ENCODE measurements at regions not wholly inside any gene's neighbourhood (a gene's known extent, or its start where the extent isn't known, plus 50 kb on each side); places are given as distances from the start of the nearest gene placed in this dataset.
"Not testable (repeated sequence)": the region's sequence is repeated elsewhere in the genome, so short reads cannot be mapped to it uniquely, and the experiment has no call there.

- H3K4me1 ChIP-seq (ENCODE audit: insufficient read depth, low read length): no peaks in the 10 kb centered on the region
- no peak overlapping the region for H3K4me3 ChIP-seq (ENCODE audit: insufficient read depth, low read length)
- DNase-seq (ENCODE audit: insufficient read length, low spot score, missing footprints): no peak
- H3K79me2 ChIP-seq (ENCODE audit: insufficient read depth, low read length): no peaks in the 10 kb centered on the region
- TF ChIP-seq CTCF (IDR thresholded peaks at IDR 0.05; ENCODE audit: extremely low read depth, low read depth, low read length): no peak
- H3K27me3 ChIP-seq (ENCODE audit: insufficient read depth, low read length): no peaks in the 10 kb centered on the region
- no peak overlapping the region for H2AFZ ChIP-seq (ENCODE audit: low read length)
- H3K9me3 ChIP-seq (ENCODE audit: low read depth, low read length): no peaks in the 10 kb centered on the region
- no peak overlapping the region for H3K4me2 ChIP-seq (ENCODE audit: insufficient read depth, low read length)
- no peaks in the 10 kb centered on the region for H4K20me1 ChIP-seq (ENCODE audit: insufficient read depth, low read length)
- no peaks in the 10 kb centered on the region for H3K36me3 ChIP-seq (ENCODE audit: insufficient read depth, low read length)
- no peak overlapping the region for H3K27ac ChIP-seq (ENCODE audit: low read depth, low read length)
Measured at GRCh38 chr2:13522096-13522495, 805.4 kb downstream of the TRIB2 start.

GRCh38 chr2:13522917-13523821 is 806.4 kb downstream of the TRIB2 start:
- Histone ChIP-seq H3K36me3 (ENCODE audit: insufficient read depth, low read length) (no peaks in the 10 kb centered on the region), H3K27ac (ENCODE audit: low read depth, low read length) (no peak overlapping the region), H3K4me3 (ENCODE audit: insufficient read depth, low read length) (no peak overlapping the region), H3K27me3 (ENCODE audit: insufficient read depth, low read length) (no peaks in the 10 kb centered on the region), H2AFZ (ENCODE audit: low read length) (no peak overlapping the region), H4K20me1 (ENCODE audit: insufficient read depth, low read length) (no peaks in the 10 kb centered on the region), H3K79me2 (ENCODE audit: insufficient read depth, low read length) (no peaks in the 10 kb centered on the region), H3K9me3 (ENCODE audit: low read depth, low read length) (no peaks in the 10 kb centered on the region), H3K4me1 (ENCODE audit: insufficient read depth, low read length) (no peaks in the 10 kb centered on the region), H3K4me2 (ENCODE audit: insufficient read depth, low read length) (no peak overlapping the region)
- TF ChIP-seq CTCF (IDR thresholded peaks at IDR 0.05; ENCODE audit: extremely low read depth, low read depth, low read length): no peak
- DNase-seq (ENCODE audit: insufficient read length, low spot score, missing footprints): no peak

GRCh38 chr2:13524492-13524891 is 807.8 kb downstream of the TRIB2 start:
- Histone ChIP-seq H3K4me3 (ENCODE audit: insufficient read depth, low read length) (no peak overlapping the region), H2AFZ (ENCODE audit: low read length) (no peak overlapping the region), H3K27ac (ENCODE audit: low read depth, low read length) (no peak overlapping the region), H3K27me3 (ENCODE audit: insufficient read depth, low read length) (no peaks in the 10 kb centered on the region), H3K4me2 (ENCODE audit: insufficient read depth, low read length) (no peak overlapping the region), H3K4me1 (ENCODE audit: insufficient read depth, low read length) (no peaks in the 10 kb centered on the region), H3K36me3 (ENCODE audit: insufficient read depth, low read length) (no peaks in the 10 kb centered on the region), H4K20me1 (ENCODE audit: insufficient read depth, low read length) (no peaks in the 10 kb centered on the region), H3K79me2 (ENCODE audit: insufficient read depth, low read length) (no peaks in the 10 kb centered on the region), H3K9me3 (ENCODE audit: low read depth, low read length) (no peaks in the 10 kb centered on the region)
- no peak for DNase-seq (ENCODE audit: insufficient read length, low spot score, missing footprints)
- no peak for TF ChIP-seq CTCF (IDR thresholded peaks at IDR 0.05; ENCODE audit: extremely low read depth, low read depth, low read length)

GRCh38 chr2:13531735-13532410 is 815.1 kb downstream of the TRIB2 start:
- H3K4me3 ChIP-seq (ENCODE audit: insufficient read depth, low read length); H3K4me1 ChIP-seq (ENCODE audit: insufficient read depth, low read length); H3K27me3 ChIP-seq (ENCODE audit: insufficient read depth, low read length); H3K4me2 ChIP-seq (ENCODE audit: insufficient read depth, low read length); H3K79me2 ChIP-seq (ENCODE audit: insufficient read depth, low read length); H4K20me1 ChIP-seq (ENCODE audit: insufficient read depth, low read length); DNase-seq (ENCODE audit: insufficient read length, low spot score, missing footprints); H3K36me3 ChIP-seq (ENCODE audit: insufficient read depth, low read length); H2AFZ ChIP-seq (ENCODE audit: low read length); H3K9me3 ChIP-seq (ENCODE audit: low read depth, low read length); H3K27ac ChIP-seq (ENCODE audit: low read depth, low read length): not testable (repeated sequence)

- H3K4me3 ChIP-seq (ENCODE audit: insufficient read depth, low read length); H3K79me2 ChIP-seq (ENCODE audit: insufficient read depth, low read length); H3K27me3 ChIP-seq (ENCODE audit: insufficient read depth, low read length); H3K9me3 ChIP-seq (ENCODE audit: low read depth, low read length); H3K4me1 ChIP-seq (ENCODE audit: insufficient read depth, low read length); H3K36me3 ChIP-seq (ENCODE audit: insufficient read depth, low read length); H2AFZ ChIP-seq (ENCODE audit: low read length); H4K20me1 ChIP-seq (ENCODE audit: insufficient read depth, low read length); H3K27ac ChIP-seq (ENCODE audit: low read depth, low read length); H3K4me2 ChIP-seq (ENCODE audit: insufficient read depth, low read length); DNase-seq (ENCODE audit: insufficient read length, low spot score, missing footprints): not testable (repeated sequence)
Measured at GRCh38 chr2:13532781-13533523, 816.2 kb downstream of the TRIB2 start.
